HCT116 (cell line): ENCODE measurements at regions not wholly inside any gene's neighbourhood (a gene's known extent, or its start where the extent isn't known, plus 50 kb on each side); places are given as distances from the start of the nearest gene placed in this dataset.

Source experiments
- ATAC-seq: fragments of 200-7000 bp; cut with Tn5 transposase; 2 replicates; pipeline ENCODE4 v1.9.1; 2020; ENCODE audit warnings: mild to moderate bottlenecking, moderate library complexity
- BruUV-seq: library from RNA; stranded (reverse); fragments of 400-500 nt; replicated peaks from 2 replicates; lab custom pipeline; 2021; lab: Mats Ljungman, UMichigan
- CTCF ChIA-PET: fragments of 300-600 bp; sonication (Branson Sonifier 250); formaldehyde crosslinking; loops from one replicate; lab custom pipeline; 2021; ENCODE audit warnings: antibody characterized with exemption; lab: Charles Lee
- POLR2A ChIA-PET: fragments of 300-600, 350-600 bp; sonication (Branson Sonifier 250); formaldehyde crosslinking; loops from one replicate; lab custom pipeline; 2021; ENCODE audit warnings: antibody characterized with exemption; lab: Charles Lee
- RAD21 ChIA-PET, 2 experiments: fragments of 300-600 bp; sonication (Branson Sonifier 250); formaldehyde crosslinking; loops; one replicate each; lab custom pipeline; 2023; ENCODE audit warnings: low total read pairs in 2 of 2; ENCODE audit not compliant: uncharacterized antibody in 2 of 2, unreplicated experiment in 2 of 2, low non-redundant PET in 1 of 2; lab: Charles Lee
- DNase-seq: peaks from one replicate; pipeline ENCODE4 v3.0.0-alpha.2; 2010; ENCODE audit warnings: low read depth, low spot score
- H2AFZ ChIP-seq: fragments of 200-600 bp; shearing (Covaris generic), sonication (generic); 2 replicates; pipeline ENCODE4 v1.6.1; 2017; ENCODE audit warnings: low read depth, mixed run types, mixed read lengths, antibody characterized with exemption, low read length; ENCODE audit not compliant: poor library complexity, severe bottlenecking
- H3K27ac ChIP-seq: 2 replicates; pipeline ENCODE4 v1.5.1; 2012; ENCODE audit warnings: low read depth, low read length
- H3K27me3 ChIP-seq: fragments of 200-600 bp; sonication (generic); 2 replicates; pipeline ENCODE4 v1.6.1; 2016; ENCODE audit warnings: mixed run types, low read length, mixed read lengths; ENCODE audit not compliant: insufficient read depth
- H3K36me3 ChIP-seq, 2 experiments: fragments of 200-500 bp in 1 of 2; fragments of 200-600 bp in 1 of 2; sonication (Bioruptor generic) in 1 of 2; sonication (generic) in 1 of 2; 2 replicates each; pipeline versions ENCODE4 v1.5.1 to v1.6.1; 2014 to 2016; ENCODE audit warnings: low read length in 2 of 2, inconsistent platforms in 1 of 2, mixed read lengths in 1 of 2, mixed run types in 1 of 2; ENCODE audit not compliant: insufficient read depth in 2 of 2, control insufficient read depth in 1 of 2
- H3K4me1 ChIP-seq, 2 experiments: fragments of 200-600 bp in 1 of 2; sonication (generic) in 1 of 2; 2 replicates each; pipeline versions ENCODE4 v1.5.1 to v1.6.1; 2012 to 2017; ENCODE audit warnings: low read length in 2 of 2, inconsistent platforms in 1 of 2, mild to moderate bottlenecking in 1 of 2, mixed read lengths in 1 of 2, mixed run types in 1 of 2, moderate library complexity in 1 of 2; ENCODE audit not compliant: insufficient read depth in 2 of 2, control insufficient read depth in 1 of 2
- H3K4me2 ChIP-seq: fragments of 200-600 bp; sonication (generic); 2 replicates; pipeline ENCODE4 v1.6.1; 2017; ENCODE audit warnings: mixed run types, low read length, mixed read lengths
- H3K4me3 ChIP-seq, 2 experiments: fragments of 200-600 bp in 1 of 2; sonication (generic) in 1 of 2; replicated peaks in 1 of 2; 2 replicates each; pipeline ENCODE4 v1.5.1; 2011 to 2016; ENCODE audit warnings: low read length in 2 of 2, control low read depth in 1 of 2, low read depth in 1 of 2, mild to moderate bottlenecking in 1 of 2, mixed read lengths in 1 of 2, mixed run types in 1 of 2
- H3K79me2 ChIP-seq: fragments of 200-600 bp; sonication (generic); 2 replicates; pipeline ENCODE4 v1.6.1; 2017; ENCODE audit warnings: mild to moderate bottlenecking, mixed run types, low read length, moderate library complexity, mixed read lengths; ENCODE audit not compliant: insufficient read depth
- H3K9ac ChIP-seq: fragments of 200-600 bp; sonication (generic); 2 replicates; pipeline ENCODE4 v1.6.1; 2016; ENCODE audit warnings: low read length, mixed read lengths
- H3K9me2 ChIP-seq: fragments of 200-600 bp; sonication (generic), shearing (Covaris generic); 2 replicates; pipeline ENCODE4 v1.6.1; 2017; ENCODE audit warnings: mixed run types, mild to moderate bottlenecking, moderate library complexity; ENCODE audit not compliant: insufficient read depth
- H3K9me3 ChIP-seq, 2 experiments: fragments of 200-500 bp in 1 of 2; fragments of 200-600 bp in 1 of 2; sonication (Bioruptor generic) in 1 of 2; sonication (generic) in 1 of 2; 2 replicates each; pipeline ENCODE4 v1.6.1; 2014 to 2017; ENCODE audit warnings: low read length in 2 of 2, mixed read lengths in 2 of 2, inconsistent platforms in 1 of 2, low read depth in 1 of 2, mild to moderate bottlenecking in 1 of 2, mixed run types in 1 of 2, moderate library complexity in 1 of 2; ENCODE audit not compliant: control insufficient read depth in 1 of 2, insufficient read depth in 1 of 2
- H4K20me1 ChIP-seq: fragments of 200-600 bp; sonication (generic), shearing (Covaris generic); 2 replicates; pipeline ENCODE4 v1.6.1; 2017; ENCODE audit warnings: mixed run types, mild to moderate bottlenecking, moderate library complexity; ENCODE audit not compliant: insufficient read depth
- CBX3 ChIP-seq: IDR thresholded peaks from 2 replicates; pipeline ENCODE4 v1.6.1; 2012; ENCODE audit warnings: low read depth
- CEBPB ChIP-seq: IDR thresholded peaks from 2 replicates; pipeline ENCODE4 v1.6.1; 2012; ENCODE audit warnings: low read depth
- ELF1 ChIP-seq: IDR thresholded peaks from 2 replicates; pipeline ENCODE4 v1.6.1; 2012; ENCODE audit warnings: low read depth, borderline replicate concordance
- EZH2 ChIP-seq: fragments of 200-600 bp; sonication (generic); IDR thresholded peaks from 2 replicates; pipeline ENCODE4 v1.6.1; 2017; ENCODE audit warnings: antibody characterized with exemption, mixed run types
- FOSL1 ChIP-seq: IDR thresholded peaks from 2 replicates; pipeline ENCODE4 v1.6.1; 2012; ENCODE audit warnings: low read depth
- JUND ChIP-seq: IDR thresholded peaks from 2 replicates; pipeline ENCODE4 v1.6.1; 2012
- MAX ChIP-seq: IDR thresholded peaks from 2 replicates; pipeline ENCODE4 v1.6.1; 2012
- POLR2AphosphoS5 ChIP-seq: IDR thresholded peaks from 2 replicates; pipeline ENCODE4 v1.6.1; 2011; ENCODE audit warnings: mild to moderate bottlenecking, low read depth, low read length, moderate library complexity
- RAD21 ChIP-seq: IDR thresholded peaks from 2 replicates; pipeline ENCODE4 v1.6.1; 2012; ENCODE audit warnings: low read depth, mild to moderate bottlenecking
- SIN3A ChIP-seq: IDR thresholded peaks from 2 replicates; pipeline ENCODE4 v1.6.1; 2012; ENCODE audit warnings: low read depth
- SP1 ChIP-seq: IDR thresholded peaks from 2 replicates; pipeline ENCODE4 v1.6.1; 2012; ENCODE audit warnings: low read depth
- SRF ChIP-seq: IDR thresholded peaks from 2 replicates; pipeline ENCODE4 v1.6.1; 2012; ENCODE audit warnings: low read depth
- intact Hi-C: fragments of 100-400 bp; cut with micrococcal nuclease; formaldehyde crosslinking; loops from 2 replicates; pipeline ENCODE4 v1.10.0; 2022
- TF ChIP-seq, protein P1 (sequence below), 3 experiments: fragments of 200-600 bp in 1 of 3; sonication (generic) in 1 of 3; IDR thresholded peaks in 2 of 3; conservative IDR thresholded peaks in 1 of 3; 2 replicates each; pipeline ENCODE4 v1.5.1; 2012 to 2017; ENCODE audit warnings: low read depth in 2 of 3, low read length in 2 of 3, antibody characterized with exemption in 1 of 3, borderline replicate concordance in 1 of 3, control low read depth in 1 of 3, mild to moderate bottlenecking in 1 of 3, mixed read lengths in 1 of 3, mixed run types in 1 of 3, moderate library complexity in 1 of 3; ENCODE audit not compliant: insufficient read depth in 1 of 3
- TF ChIP-seq, protein P2 (sequence below): IDR thresholded peaks from 2 replicates; pipeline ENCODE4 v1.6.1; 2012
- TF ChIP-seq, protein P3 (sequence below): IDR thresholded peaks from 2 replicates; pipeline ENCODE4 v1.6.1; 2011; ENCODE audit warnings: mild to moderate bottlenecking, low read length, moderate library complexity; ENCODE audit not compliant: insufficient replicate concordance; ENCODE audit errors: extremely low read depth

DNA sequence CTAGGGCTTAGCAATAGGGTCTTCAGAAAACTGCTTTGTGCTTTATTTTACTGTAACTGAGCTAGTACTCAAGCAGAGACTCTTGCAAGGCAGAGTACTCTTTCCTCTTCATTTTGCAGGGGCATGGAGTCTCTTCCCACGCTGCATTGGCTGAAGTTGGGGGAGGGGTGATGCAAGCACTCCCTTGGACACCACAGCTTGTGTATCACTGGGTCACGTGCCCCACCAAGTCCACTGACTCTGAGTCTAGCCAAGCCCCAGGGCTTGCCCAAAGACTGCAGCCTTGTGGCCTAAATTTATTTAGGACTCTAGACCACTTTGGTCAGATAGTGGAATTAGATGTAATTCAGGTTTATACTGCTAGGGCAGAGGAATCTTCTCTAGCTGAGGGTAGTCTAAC, 1075.0 kb upstream of the ADGRB3 start:
- Histone ChIP-seq H3K4me2 (no peak overlapping the region), H3K27me3 (no peaks in the 10 kb centered on the region), H3K4me3 (no peak overlapping the region), H3K9me2 (no peaks in the 10 kb centered on the region), H3K9ac (no peak overlapping the region), H4K20me1 (no peaks in the 10 kb centered on the region), H3K36me3 (no peaks in the 10 kb centered on the region), H3K79me2 (no peaks in the 10 kb centered on the region), H2AFZ (no peak overlapping the region), H3K27ac (no peak overlapping the region), H3K9me3 (peaks cover 4 to 7% of the 10 kb centered on the region in 2 experiments; a peak in 2 of 4 replicates), H3K4me1 (no peaks in the 10 kb centered on the region)
- TF ChIP-seq SP1 (no peak), JUND (no peak), CBX3 (no peak), SRF (no peak), CEBPB (no peak)
- TF ChIP-seq, protein P1, sequence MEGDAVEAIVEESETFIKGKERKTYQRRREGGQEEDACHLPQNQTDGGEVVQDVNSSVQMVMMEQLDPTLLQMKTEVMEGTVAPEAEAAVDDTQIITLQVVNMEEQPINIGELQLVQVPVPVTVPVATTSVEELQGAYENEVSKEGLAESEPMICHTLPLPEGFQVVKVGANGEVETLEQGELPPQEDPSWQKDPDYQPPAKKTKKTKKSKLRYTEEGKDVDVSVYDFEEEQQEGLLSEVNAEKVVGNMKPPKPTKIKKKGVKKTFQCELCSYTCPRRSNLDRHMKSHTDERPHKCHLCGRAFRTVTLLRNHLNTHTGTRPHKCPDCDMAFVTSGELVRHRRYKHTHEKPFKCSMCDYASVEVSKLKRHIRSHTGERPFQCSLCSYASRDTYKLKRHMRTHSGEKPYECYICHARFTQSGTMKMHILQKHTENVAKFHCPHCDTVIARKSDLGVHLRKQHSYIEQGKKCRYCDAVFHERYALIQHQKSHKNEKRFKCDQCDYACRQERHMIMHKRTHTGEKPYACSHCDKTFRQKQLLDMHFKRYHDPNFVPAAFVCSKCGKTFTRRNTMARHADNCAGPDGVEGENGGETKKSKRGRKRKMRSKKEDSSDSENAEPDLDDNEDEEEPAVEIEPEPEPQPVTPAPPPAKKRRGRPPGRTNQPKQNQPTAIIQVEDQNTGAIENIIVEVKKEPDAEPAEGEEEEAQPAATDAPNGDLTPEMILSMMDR (IDR thresholded peaks at IDR 0.05 in 2 of 3, conservative IDR thresholded peaks at IDR 0.05 in 1 of 3; ENCODE audit: borderline replicate concordance in 1 of 3, insufficient read depth in 1 of 3, low read depth in 2 of 3, low read length in 2 of 3) = no peak
- DNase-seq = no peak
- ATAC-seq = no peak
- intact Hi-C loops = no loop called here
- ChIA-PET POLR2A (no interaction called here), CTCF (no interaction called here), RAD21 (no interaction called here)
- no TSS peak for BruUV-seq

DNA sequence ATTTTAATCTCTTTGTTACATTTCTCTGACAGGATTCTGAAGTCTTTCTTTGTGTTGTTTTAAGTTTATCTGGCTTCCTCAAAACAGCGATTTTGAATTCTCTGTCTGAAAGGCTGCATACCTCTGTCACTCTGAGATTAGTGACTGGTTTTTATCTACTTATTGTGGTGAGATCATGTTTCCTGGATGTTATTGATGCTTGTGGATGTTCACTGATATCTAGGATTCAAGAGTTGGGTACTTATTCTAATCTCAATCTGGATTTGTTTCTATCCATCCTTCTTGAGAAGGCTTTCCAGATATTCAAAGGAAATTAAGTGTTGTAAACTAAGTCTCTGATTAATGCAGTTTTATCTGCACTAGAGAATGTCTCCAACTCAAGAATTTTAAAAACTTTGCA, 1076.1 kb upstream of the ADGRB3 start:
- Histone ChIP-seq H2AFZ (no peak overlapping the region), H3K4me1 (no peaks in the 10 kb centered on the region), H3K9me3 (peaks cover 0 to 7% of the 10 kb centered on the region in 2 experiments; a peak in 2 of 4 replicates), H4K20me1 (no peaks in the 10 kb centered on the region), H3K36me3 (no peaks in the 10 kb centered on the region), H3K4me2 (no peak overlapping the region), H3K27me3 (no peaks in the 10 kb centered on the region), H3K9me2 (no peaks in the 10 kb centered on the region), H3K9ac (no peak overlapping the region), H3K27ac (no peak overlapping the region), H3K4me3 (no peak overlapping the region), H3K79me2 (no peaks in the 10 kb centered on the region)
- DNase-seq (no peak), ATAC-seq (no peak)
- no TSS peak for BruUV-seq
- intact Hi-C loops = no loop called here
- RAD21 ChIA-PET = no interaction called here
- CTCF ChIA-PET = no interaction called here
- POLR2A ChIA-PET = no interaction called here
- no peak for TF ChIP-seq SIN3A
- TF ChIP-seq EZH2 = no peak
- TF ChIP-seq RAD21 = no peak
- TF ChIP-seq, protein P2, sequence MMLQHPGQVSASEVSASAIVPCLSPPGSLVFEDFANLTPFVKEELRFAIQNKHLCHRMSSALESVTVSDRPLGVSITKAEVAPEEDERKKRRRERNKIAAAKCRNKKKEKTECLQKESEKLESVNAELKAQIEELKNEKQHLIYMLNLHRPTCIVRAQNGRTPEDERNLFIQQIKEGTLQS = no peak
- no peak for TF ChIP-seq POLR2AphosphoS5
- no peak for TF ChIP-seq CEBPB
- no peak for TF ChIP-seq FOSL1
- no peak for TF ChIP-seq MAX
- TF ChIP-seq, protein P3, sequence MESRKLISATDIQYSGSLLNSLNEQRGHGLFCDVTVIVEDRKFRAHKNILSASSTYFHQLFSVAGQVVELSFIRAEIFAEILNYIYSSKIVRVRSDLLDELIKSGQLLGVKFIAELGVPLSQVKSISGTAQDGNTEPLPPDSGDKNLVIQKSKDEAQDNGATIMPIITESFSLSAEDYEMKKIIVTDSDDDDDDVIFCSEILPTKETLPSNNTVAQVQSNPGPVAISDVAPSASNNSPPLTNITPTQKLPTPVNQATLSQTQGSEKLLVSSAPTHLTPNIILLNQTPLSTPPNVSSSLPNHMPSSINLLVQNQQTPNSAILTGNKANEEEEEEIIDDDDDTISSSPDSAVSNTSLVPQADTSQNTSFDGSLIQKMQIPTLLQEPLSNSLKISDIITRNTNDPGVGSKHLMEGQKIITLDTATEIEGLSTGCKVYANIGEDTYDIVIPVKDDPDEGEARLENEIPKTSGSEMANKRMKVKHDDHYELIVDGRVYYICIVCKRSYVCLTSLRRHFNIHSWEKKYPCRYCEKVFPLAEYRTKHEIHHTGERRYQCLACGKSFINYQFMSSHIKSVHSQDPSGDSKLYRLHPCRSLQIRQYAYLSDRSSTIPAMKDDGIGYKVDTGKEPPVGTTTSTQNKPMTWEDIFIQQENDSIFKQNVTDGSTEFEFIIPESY = no peak
- no peak for TF ChIP-seq CBX3
- TF ChIP-seq, protein P1 (IDR thresholded peaks at IDR 0.05 in 2 of 3, conservative IDR thresholded peaks at IDR 0.05 in 1 of 3; ENCODE audit: borderline replicate concordance in 1 of 3, insufficient read depth in 1 of 3, low read depth in 2 of 3, low read length in 2 of 3) = no peak
- TF ChIP-seq JUND = no peak
- TF ChIP-seq ELF1 = no peak
